IMR-90 (cell line): ENCODE measurements at regions not wholly inside any gene's neighbourhood (a gene's known extent, or its start where the extent isn't known, plus 50 kb on each side); places are given as distances from the start of the nearest gene placed in this dataset.

Source experiments
- ATAC-seq: fragments of 200-7000 bp; cut with Tn5 transposase; 2 replicates; pipeline ENCODE4 v1.9.1; 2020; ENCODE audit warnings: low read depth, mild to moderate bottlenecking, moderate library complexity
- BruUV-seq: library from RNA; stranded (reverse); fragments of 400-500 nt; replicated peaks from 2 replicates; lab custom pipeline; 2021; lab: Mats Ljungman, UMichigan
- CTCF ChIA-PET: fragments of 300-600 bp; formaldehyde crosslinking; extraction: SDS; loops from one replicate; lab custom pipeline; 2021; ENCODE audit warnings: antibody characterized with exemption; lab: Yijun Ruan, JAX
- POLR2A ChIA-PET: fragments of 300-600 bp; sonication (Branson Sonifier 250); formaldehyde crosslinking; loops from one replicate; lab custom pipeline; 2022; ENCODE audit warnings: antibody characterized with exemption; ENCODE audit not compliant: unreplicated experiment; lab: Charles Lee
- DNase-seq: peaks from one replicate; pipeline ENCODE4 v3.0.0; 2013
- H2AFZ ChIP-seq: replicated peaks from 2 replicates; pipeline ENCODE3; 2013; ENCODE audit warnings: low read length, mild to moderate bottlenecking; ENCODE audit not compliant: poor library complexity
- H2AK5ac ChIP-seq: 2 replicates; pipeline ENCODE4 v1.6.1; 2013; ENCODE audit warnings: low read depth, low read length, inconsistent platforms
- H2AK9ac ChIP-seq: replicated peaks from 2 replicates; pipeline ENCODE3; 2013; ENCODE audit warnings: mild to moderate bottlenecking, low read depth, low read length, moderate library complexity; ENCODE audit not compliant: poor library complexity
- H2BK120ac ChIP-seq: 2 replicates; pipeline ENCODE4 v1.6.1; 2013; ENCODE audit warnings: low read depth, low read length, inconsistent platforms
- H2BK15ac ChIP-seq: 3 replicates; pipeline ENCODE4 v1.6.1; 2013; ENCODE audit warnings: low read depth, low read length, inconsistent platforms
- H2BK20ac ChIP-seq: 2 replicates; pipeline ENCODE4 v1.6.1; 2013; ENCODE audit warnings: low read depth, mild to moderate bottlenecking, inconsistent platforms, low read length, moderate library complexity
- H2BK5ac ChIP-seq: 2 replicates; pipeline ENCODE4 v1.6.1; 2013; ENCODE audit warnings: mild to moderate bottlenecking, low read depth, low read length, inconsistent platforms; ENCODE audit not compliant: poor library complexity, severe bottlenecking
- H3K14ac ChIP-seq: replicated peaks from 2 replicates; pipeline ENCODE4 v1.6.1; 2013; ENCODE audit warnings: low read depth, low read length, inconsistent platforms
- H3K18ac ChIP-seq: 2 replicates; pipeline ENCODE4 v1.6.1; 2013; ENCODE audit warnings: low read depth, low read length, control low read depth
- H3K23ac ChIP-seq: 2 replicates; pipeline ENCODE4 v1.6.1; 2013; ENCODE audit warnings: low read depth, low read length, inconsistent platforms
- H3K27ac ChIP-seq: 2 replicates; pipeline ENCODE4 v1.5.1; 2013; ENCODE audit warnings: mild to moderate bottlenecking, control low read depth, low read length; ENCODE audit not compliant: insufficient read depth
- H3K27me3 ChIP-seq: 2 replicates; pipeline ENCODE4 v1.6.1; 2013; ENCODE audit warnings: low read length; ENCODE audit not compliant: control insufficient read depth, insufficient read depth
- H3K36me3 ChIP-seq: 2 replicates; pipeline ENCODE4 v1.6.1; 2013; ENCODE audit warnings: low read length, mixed read lengths; ENCODE audit not compliant: control insufficient read depth, insufficient read depth
- H3K4ac ChIP-seq: 2 replicates; pipeline ENCODE4 v1.6.1; 2013; ENCODE audit warnings: low read depth, low read length, inconsistent platforms
- H3K4me1 ChIP-seq: 2 replicates; pipeline ENCODE4 v1.6.1; 2013; ENCODE audit warnings: low read length, mixed read lengths; ENCODE audit not compliant: control insufficient read depth, insufficient read depth
- H3K4me2 ChIP-seq: 2 replicates; pipeline ENCODE4 v1.6.1; 2013; ENCODE audit warnings: low read depth, mild to moderate bottlenecking, control low read depth, low read length, moderate library complexity
- H3K4me3 ChIP-seq: 2 replicates; pipeline ENCODE4 v1.5.1; 2013; ENCODE audit warnings: low read depth, mild to moderate bottlenecking, control low read depth, low read length, moderate library complexity; ENCODE audit not compliant: insufficient read depth
- H3K56ac ChIP-seq: 2 replicates; pipeline ENCODE4 v1.6.1; 2013; ENCODE audit warnings: low read length, inconsistent platforms; ENCODE audit not compliant: insufficient read depth; ENCODE audit errors: extremely low read depth
- H3K79me1 ChIP-seq, 2 experiments: 2 replicates each; pipeline ENCODE4 v1.6.1; 2013; ENCODE audit warnings: low read length in 2 of 2, inconsistent platforms in 1 of 2, low read depth in 1 of 2
- H3K9ac ChIP-seq: 2 replicates; pipeline ENCODE4 v1.6.1; 2013; ENCODE audit warnings: low read depth, low read length, control low read depth
- H3K9me1 ChIP-seq: 2 replicates; pipeline ENCODE4 v1.6.1; 2013; ENCODE audit warnings: low read length, inconsistent platforms; ENCODE audit not compliant: insufficient read depth
- H3K9me3 ChIP-seq: 2 replicates; pipeline ENCODE4 v1.6.1; 2013; ENCODE audit warnings: low read length; ENCODE audit not compliant: control insufficient read depth, insufficient read depth
- H4K20me1 ChIP-seq: 2 replicates; pipeline ENCODE4 v1.6.1; 2013; ENCODE audit warnings: low read length, inconsistent platforms; ENCODE audit not compliant: insufficient read depth
- H4K5ac ChIP-seq: 2 replicates; pipeline ENCODE4 v1.6.1; 2013; ENCODE audit warnings: mild to moderate bottlenecking, low read depth, low read length, control low read depth
- H4K8ac ChIP-seq, 2 experiments: 2 replicates each; pipeline ENCODE4 v1.6.1; 2013; ENCODE audit warnings: low read depth in 2 of 2, low read length in 2 of 2, control low read depth in 1 of 2, inconsistent platforms in 1 of 2
- H4K91ac ChIP-seq: 2 replicates; pipeline ENCODE4 v1.6.1; 2013; ENCODE audit warnings: low read depth, low read length, inconsistent platforms; ENCODE audit not compliant: insufficient read depth
- CEBPB ChIP-seq: IDR thresholded peaks from 2 replicates; pipeline ENCODE4 v1.6.1; 2012; ENCODE audit warnings: low read depth, low read length, improper control_type of control experiment
- CHD1 ChIP-seq: IDR thresholded peaks from 2 replicates; pipeline ENCODE4 v1.6.1; 2012; ENCODE audit warnings: low read depth, low read length, improper control_type of control experiment
- CTCF ChIP-seq: conservative IDR thresholded peaks from 2 replicates; pipeline ENCODE4 v1.5.1; 2012; ENCODE audit warnings: mild to moderate bottlenecking, low read depth, low read length, improper control_type of control experiment
- FOS ChIP-seq: fragments of 150-350 bp; IDR thresholded peaks from 2 replicates; pipeline ENCODE4 v1.6.1; 2016; ENCODE audit warnings: low read depth, low read length
- MAFK ChIP-seq: IDR thresholded peaks from 2 replicates; pipeline ENCODE4 v1.6.1; 2012; ENCODE audit warnings: low read depth, low read length, improper control_type of control experiment
- MAZ ChIP-seq: IDR thresholded peaks from 2 replicates; pipeline ENCODE4 v1.6.1; 2012; ENCODE audit warnings: low read depth, mild to moderate bottlenecking, low read length, improper control_type of control experiment, moderate library complexity, borderline replicate concordance
- MXI1 ChIP-seq: IDR thresholded peaks from 2 replicates; pipeline ENCODE4 v1.6.1; 2012; ENCODE audit warnings: low read depth, mild to moderate bottlenecking, low read length, moderate library complexity, borderline replicate concordance
- NFE2L2 ChIP-seq: fragments of 150-350 bp; IDR thresholded peaks from 2 replicates; pipeline ENCODE4 v1.6.1; 2016; ENCODE audit warnings: low read depth, mild to moderate bottlenecking, low read length
- POLR2A ChIP-seq: IDR thresholded peaks from 2 replicates; pipeline ENCODE4 v1.6.1; 2012; ENCODE audit warnings: mild to moderate bottlenecking, low read depth, low read length
- RAD21 ChIP-seq: IDR thresholded peaks from 2 replicates; pipeline ENCODE4 v1.6.1; 2012; ENCODE audit warnings: low read length, improper control_type of control experiment
- RCOR1 ChIP-seq: IDR thresholded peaks from 2 replicates; pipeline ENCODE4 v1.6.1; 2012; ENCODE audit warnings: mild to moderate bottlenecking, low read length, improper control_type of control experiment; ENCODE audit not compliant: insufficient replicate concordance
- RFX5 ChIP-seq: IDR thresholded peaks from 2 replicates; pipeline ENCODE4 v1.8.0; 2012; ENCODE audit warnings: low read depth, mild to moderate bottlenecking, low read length, moderate library complexity
- SMC3 ChIP-seq: fragments of 150-350 bp; IDR thresholded peaks from 2 replicates; pipeline ENCODE4 v1.6.1; 2016; ENCODE audit warnings: low read depth, mild to moderate bottlenecking, antibody characterized with exemption, low read length, moderate library complexity
- WGBS, 2 experiments: methylation state at CpG; one replicate each; pipeline versions ENCODE4 v1.1.5 to v1.1.7; 2013; ENCODE audit warnings: missing lambda C conversion rate in 2 of 2; ENCODE audit not compliant: insufficient read length in 1 of 2; ENCODE audit errors: extremely low coverage in 2 of 2; 5-methylcytosine and 5-hydroxymethylcytosine counted together
- dilution Hi-C: fragments of 300-500 bp; cut with HindIII; formaldehyde crosslinking; loops from one replicate; pipeline ENCODE4 v1.14.3; 2018; ENCODE audit warnings: low sequenced_read_pairs; ENCODE audit not compliant: unreplicated experiment
- in situ Hi-C: fragments of 300-500 bp; cut with MboI; formaldehyde crosslinking; loops from 3 replicates; pipeline ENCODE4 v1.14.3; 2019; ENCODE audit warnings: low sequenced_read_pairs, inconsistent platforms, mixed read lengths
- intact Hi-C: fragments of 100-400 bp; cut with micrococcal nuclease; formaldehyde crosslinking; loops from 2 replicates; pipeline ENCODE4 v1.10.0; 2022
- TF ChIP-seq, protein P1 (sequence below): fragments of 150-350 bp; IDR thresholded peaks from 2 replicates; pipeline ENCODE4 v1.6.1; 2017; ENCODE audit warnings: mild to moderate bottlenecking, antibody characterized with exemption, low read length, low read depth
- TF ChIP-seq, protein P2 (sequence below): fragments of 150-350 bp; IDR thresholded peaks from 2 replicates; pipeline ENCODE4 v1.6.1; 2016; ENCODE audit warnings: low read depth, mild to moderate bottlenecking, low read length, moderate library complexity, borderline replicate concordance

DNA sequence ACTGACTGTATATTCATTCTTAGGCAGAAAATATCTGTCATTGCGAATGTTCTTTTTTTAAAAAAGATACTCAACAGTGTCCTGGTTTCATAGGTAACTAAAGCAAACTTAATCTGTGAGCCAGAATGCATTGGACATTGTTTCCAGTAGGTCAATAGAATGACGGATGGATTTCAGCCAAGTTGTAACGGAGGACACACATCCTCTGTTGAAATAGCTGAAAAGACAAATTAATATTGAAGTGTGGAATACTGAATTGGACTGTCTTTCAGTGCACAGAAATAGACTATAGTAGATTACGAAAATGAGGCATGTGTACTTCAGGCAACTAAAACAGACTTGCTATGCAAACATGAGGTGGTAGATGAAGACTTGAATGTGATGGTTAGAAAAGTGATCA, 461.6 kb downstream of the WDR72 start:
- H3K23ac ChIP-seq = no peak overlapping the region
- H3K14ac ChIP-seq = no peak overlapping the region
- in situ Hi-C loops (no loop called here), intact Hi-C loops (no loop called here), dilution Hi-C loops (no loop called here)
- peaks cover 4% of the 10 kb centered on the region; the same call in 1 of the 2 replicates for H3K9me3 ChIP-seq
- TF ChIP-seq POLR2A (no peak), CEBPB (no peak), MAZ (no peak), MXI1 (no peak), FOS (no peak), RCOR1 (no peak), RAD21 (no peak), SMC3 (no peak), NFE2L2 (no peak), RFX5 (no peak), MAFK (no peak), CHD1 (no peak), CTCF (no peak)
- TF ChIP-seq, protein P1, sequence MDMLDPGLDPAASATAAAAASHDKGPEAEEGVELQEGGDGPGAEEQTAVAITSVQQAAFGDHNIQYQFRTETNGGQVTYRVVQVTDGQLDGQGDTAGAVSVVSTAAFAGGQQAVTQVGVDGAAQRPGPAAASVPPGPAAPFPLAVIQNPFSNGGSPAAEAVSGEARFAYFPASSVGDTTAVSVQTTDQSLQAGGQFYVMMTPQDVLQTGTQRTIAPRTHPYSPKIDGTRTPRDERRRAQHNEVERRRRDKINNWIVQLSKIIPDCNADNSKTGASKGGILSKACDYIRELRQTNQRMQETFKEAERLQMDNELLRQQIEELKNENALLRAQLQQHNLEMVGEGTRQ = no peak
- TF ChIP-seq, protein P2, sequence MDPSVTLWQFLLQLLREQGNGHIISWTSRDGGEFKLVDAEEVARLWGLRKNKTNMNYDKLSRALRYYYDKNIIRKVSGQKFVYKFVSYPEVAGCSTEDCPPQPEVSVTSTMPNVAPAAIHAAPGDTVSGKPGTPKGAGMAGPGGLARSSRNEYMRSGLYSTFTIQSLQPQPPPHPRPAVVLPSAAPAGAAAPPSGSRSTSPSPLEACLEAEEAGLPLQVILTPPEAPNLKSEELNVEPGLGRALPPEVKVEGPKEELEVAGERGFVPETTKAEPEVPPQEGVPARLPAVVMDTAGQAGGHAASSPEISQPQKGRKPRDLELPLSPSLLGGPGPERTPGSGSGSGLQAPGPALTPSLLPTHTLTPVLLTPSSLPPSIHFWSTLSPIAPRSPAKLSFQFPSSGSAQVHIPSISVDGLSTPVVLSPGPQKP = no peak
- POLR2A ChIA-PET = no interaction called here
- H4K8ac ChIP-seq = no peak overlapping the region
- H2AK9ac ChIP-seq = no peak overlapping the region
- no peak overlapping the region for H3K18ac ChIP-seq
- no peaks in the 10 kb centered on the region for H4K20me1 ChIP-seq
- H2BK20ac ChIP-seq = no peak overlapping the region
- H3K4me1 ChIP-seq = no peaks in the 10 kb centered on the region
- no peak for DNase-seq
- CTCF ChIA-PET = no interaction called here
- no peak overlapping the region for H2BK15ac ChIP-seq
- no peak for ATAC-seq
- H3K27me3 ChIP-seq = no peaks in the 10 kb centered on the region
- H2AK5ac ChIP-seq = no peak overlapping the region
- H3K4me2 ChIP-seq = no peak overlapping the region
- no peak overlapping the region for H3K56ac ChIP-seq
- no peak overlapping the region for H3K9ac ChIP-seq
- no peak overlapping the region for H3K4ac ChIP-seq
- no peaks in the 10 kb centered on the region for H3K79me1 ChIP-seq
- no peak overlapping the region for H2BK120ac ChIP-seq
- no peaks in the 10 kb centered on the region for H3K36me3 ChIP-seq
- H2BK5ac ChIP-seq = no peak overlapping the region
- BruUV-seq = no TSS peak
- no peak overlapping the region for H3K27ac ChIP-seq
- no peaks in the 10 kb centered on the region for H3K9me1 ChIP-seq
- WGBS, 2 experiments = 47% methylated on average over 2 of the region's 4 CpGs; no CpG with 5 or more reads in 1 of the 2 experiments
- H4K91ac ChIP-seq = no peak overlapping the region
- H4K5ac ChIP-seq = no peak overlapping the region
- H2AFZ ChIP-seq = no peak overlapping the region
- no peak overlapping the region for H3K4me3 ChIP-seq
